ENCODE measurements at regions not wholly inside any gene's neighbourhood (a gene's known extent, or its start where the extent isn't known, plus 50 kb on each side); places are given as distances from the start of the nearest gene placed in this dataset.

- H3K4me3 ChIP-seq (ENCODE audit: low read depth, low read length), result no peak overlapping the region
- H3K36me3 ChIP-seq (ENCODE audit: control insufficient read depth in 2 of 2, insufficient read depth in 1 of 2, low read length in 2 of 2), result peaks cover 0 to 7% of the 10 kb centered on the region in 2 experiments; a peak in 1 of 3 replicates
- H3K27ac ChIP-seq (ENCODE audit: extremely low read depth, low read depth, low read length), result no peak overlapping the region
- TF ChIP-seq ZNF121 (tag by site-specific recombination; IDR thresholded peaks at IDR 0.05) (no peak), YY1 (tag by site-specific recombination; IDR thresholded peaks at IDR 0.05) (no peak), ZNF175 (tag by site-specific recombination; IDR thresholded peaks at IDR 0.05) (no peak), KLF9 (tag by site-specific recombination; IDR thresholded peaks at IDR 0.05; ENCODE audit: low read depth) (0 out of 2 replicates have a peak, but pooled peaks have one; percentile 19), ZNF521 (tag by site-specific recombination; IDR thresholded peaks at IDR 0.05) (no peak), ZBTB1 (tag by site-specific recombination; IDR thresholded peaks at IDR 0.05) (no peak), EGR2 (tag by site-specific recombination; IDR thresholded peaks at IDR 0.05; ENCODE audit: low read depth) (no peak), ZNF391 (tag by site-specific recombination; IDR thresholded peaks at IDR 0.05; ENCODE audit: borderline replicate concordance, low read depth) (no peak), ZNF664 (tag by site-specific recombination; IDR thresholded peaks at IDR 0.05) (no peak)
- ChIA-PET CTCF (interaction anchor here (1.4 to 7.4 kb wide), 2 partner anchors 80 to 115 kb away, joined by 3 to 104 read pairs; no protein-coding TSS in a partner anchor), POLR2A (no interaction called here)
- H3K9me3 ChIP-seq (ENCODE audit: control insufficient read depth, insufficient read depth, low read depth, low read length), result no peaks in the 10 kb centered on the region
- no peaks in the 10 kb centered on the region for H3K4me1 ChIP-seq (ENCODE audit: control insufficient read depth, insufficient read depth, low read length)
These were observed 70.0 kb downstream of the SYNE3 start for GRCh38 chr14:95446470-95446869.

- TF ChIP-seq ZNF366 (tag by site-specific recombination; conservative IDR thresholded peaks at IDR 0.05) (no peak), RBAK (tag by site-specific recombination; IDR thresholded peaks at IDR 0.05) (no peak), ZNF623 (tag by site-specific recombination; IDR thresholded peaks at IDR 0.05) (no peak), YY1 (tag by site-specific recombination; IDR thresholded peaks at IDR 0.05) (no peak), ZNF140 (tag by site-specific recombination; IDR thresholded peaks at IDR 0.05) (no peak), ZNF221 (tag by site-specific recombination; IDR thresholded peaks at IDR 0.05; ENCODE audit: borderline replicate concordance) (no peak), ZNF214 (tag by site-specific recombination; IDR thresholded peaks at IDR 0.05; ENCODE audit: borderline replicate concordance) (no peak), GFI1B (tag by site-specific recombination; IDR thresholded peaks at IDR 0.05) (no peak), ZNF555 (tag by site-specific recombination; conservative IDR thresholded peaks at IDR 0.05) (no peak), ZBTB6 (tag by site-specific recombination; IDR thresholded peaks at IDR 0.05) (no peak), ZSCAN16 (tag by site-specific recombination; IDR thresholded peaks at IDR 0.05) (no peak), ZNF488 (tag by site-specific recombination; IDR thresholded peaks at IDR 0.05) (no peak), CTCF (tag by site-specific recombination; IDR thresholded peaks at IDR 0.05) (no peak), ZNF596 (tag by site-specific recombination; IDR thresholded peaks at IDR 0.05) (no peak), ZNF707 (tag by site-specific recombination; IDR thresholded peaks at IDR 0.05) (no peak), ZIC2 (tag by site-specific recombination; IDR thresholded peaks at IDR 0.05) (no peak)
- H3K9me3 ChIP-seq (ENCODE audit: control insufficient read depth, insufficient read depth, low read depth, low read length), result no peaks in the 10 kb centered on the region
- ChIA-PET CTCF (interaction anchor here (0.9 to 7.4 kb wide), 7 partner anchors 7 to 549 kb away, joined by 3 to 104 read pairs (median 5); no protein-coding TSS in a partner anchor), POLR2A (no interaction called here)
- H3K4me3 ChIP-seq (ENCODE audit: low read depth, low read length), result no peak overlapping the region
- peaks cover 0 to 7% of the 10 kb centered on the region in 2 experiments; a peak in 1 of 3 replicates for H3K36me3 ChIP-seq (ENCODE audit: control insufficient read depth in 2 of 2, insufficient read depth in 1 of 2, low read length in 2 of 2)
- H3K4me1 ChIP-seq (ENCODE audit: control insufficient read depth, insufficient read depth, low read length), result no peaks in the 10 kb centered on the region
- no peak overlapping the region for H3K27ac ChIP-seq (ENCODE audit: extremely low read depth, low read depth, low read length)
These were observed 70.8 kb downstream of the SYNE3 start for GRCh38 chr14:95445676-95446075.

Data from HEK293 (cell line).